Mucosa of stomach (tissue), 1 donor: ENCODE measurements at regions not wholly inside any gene's neighbourhood (a gene's known extent, or its start where the extent isn't known, plus 50 kb on each side); places are given as distances from the start of the nearest gene placed in this dataset.

ENCODE experiments used
- H3K27me3 ChIP-seq: one replicate; pipeline ENCODE4 v1.7.0; 2013; ENCODE audit warnings: mild to moderate bottlenecking, low read length; ENCODE audit not compliant: control insufficient read depth, insufficient read depth
- H3K36me3 ChIP-seq: one replicate; pipeline ENCODE4 v1.7.0; 2013; ENCODE audit warnings: low read length; ENCODE audit not compliant: control insufficient read depth, insufficient read depth
- H3K4me1 ChIP-seq: one replicate; pipeline ENCODE4 v1.7.0; 2013; ENCODE audit warnings: mild to moderate bottlenecking, low read length; ENCODE audit not compliant: control insufficient read depth, insufficient read depth
- H3K4me3 ChIP-seq: one replicate; pipeline ENCODE4 v1.7.0; 2013; ENCODE audit warnings: low read length
- H3K9ac ChIP-seq: one replicate; pipeline ENCODE4 v1.7.0; 2013; ENCODE audit warnings: mild to moderate bottlenecking, low read length, moderate library complexity
- H3K9me3 ChIP-seq: one replicate; pipeline ENCODE4 v1.7.0; 2013; ENCODE audit warnings: mild to moderate bottlenecking, low read length, moderate library complexity; ENCODE audit not compliant: control insufficient read depth
- donor health status: Pancreatic carcinoma.

DNA sequence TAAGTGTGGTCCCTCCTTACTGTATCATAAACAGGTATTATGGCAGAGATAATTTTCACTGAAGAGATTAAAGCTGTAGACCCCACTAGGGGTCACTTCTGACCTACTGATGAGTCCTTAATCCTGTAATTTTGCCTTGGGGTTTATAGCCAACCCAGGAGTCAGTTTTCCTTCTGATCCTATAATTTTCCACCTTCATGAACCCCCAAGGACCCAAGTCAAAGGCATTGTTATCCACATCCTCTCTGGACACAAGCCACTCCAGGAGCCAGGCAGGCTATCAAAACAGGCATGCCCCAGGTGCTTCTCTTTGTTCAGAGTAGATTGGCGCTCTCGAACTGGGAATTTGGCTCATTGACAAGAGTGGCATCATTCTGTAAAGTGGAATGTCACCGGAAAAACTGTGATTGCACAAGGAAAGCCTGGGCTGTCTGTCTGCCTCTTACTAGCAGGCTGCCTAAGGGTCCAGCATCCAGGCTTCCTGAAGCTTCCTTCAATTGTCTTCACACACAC, 1523.2 kb upstream of the FLRT2 start:
- H3K4me1 ChIP-seq = no peaks in the 10 kb centered on the region
- H3K9me3 ChIP-seq = no peaks in the 10 kb centered on the region
- H3K27me3 ChIP-seq = no peaks in the 10 kb centered on the region
- H3K9ac ChIP-seq = no peak overlapping the region
- H3K4me3 ChIP-seq = no peak overlapping the region
- H3K36me3 ChIP-seq = no peaks in the 10 kb centered on the region

DNA sequence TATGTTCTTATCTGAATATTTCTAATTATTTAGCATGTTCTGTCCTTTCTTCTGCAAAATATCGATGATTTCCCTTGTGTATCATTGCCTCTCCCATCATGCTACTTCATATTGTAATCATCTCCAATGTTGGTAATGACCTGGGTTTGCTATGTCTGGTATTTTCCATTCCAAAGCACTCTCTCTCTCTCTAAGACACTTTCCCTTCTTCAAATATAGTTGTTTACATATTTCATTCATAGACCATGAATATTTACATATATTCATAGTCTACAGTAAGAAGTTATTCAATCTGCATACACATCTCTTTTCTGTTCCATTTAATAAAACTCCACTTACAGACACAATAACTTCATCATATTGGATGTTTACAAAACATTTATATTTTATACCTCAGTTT, 1516.5 kb upstream of the FLRT2 start:
- Histone ChIP-seq H3K9ac (no peak overlapping the region), H3K9me3 (no peaks in the 10 kb centered on the region), H3K27me3 (no peaks in the 10 kb centered on the region), H3K4me1 (no peaks in the 10 kb centered on the region), H3K4me3 (no peak overlapping the region), H3K36me3 (no peaks in the 10 kb centered on the region)

DNA sequence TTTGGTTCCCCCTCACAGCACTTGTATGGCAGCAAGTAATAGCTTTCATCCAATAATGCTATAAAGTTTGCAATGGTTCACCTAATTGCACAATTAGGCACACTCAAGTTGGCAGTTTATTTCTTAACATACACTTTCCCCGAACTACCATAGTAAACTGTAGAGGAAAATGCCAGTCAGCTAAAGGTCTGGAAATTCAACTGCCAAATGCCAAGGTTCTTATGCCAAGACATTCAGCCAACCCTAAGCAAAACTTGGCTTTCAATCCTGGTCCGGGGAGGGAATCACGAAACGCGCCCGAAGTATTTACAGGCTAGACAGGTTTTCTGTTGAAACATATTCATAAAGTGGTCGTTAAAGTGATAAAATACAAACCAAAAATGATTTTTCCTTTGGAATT, 1512.4 kb upstream of the FLRT2 start:
- Histone ChIP-seq H3K36me3 (no peaks in the 10 kb centered on the region), H3K27me3 (no peaks in the 10 kb centered on the region), H3K4me3 (no peak overlapping the region), H3K9me3 (no peaks in the 10 kb centered on the region), H3K4me1 (no peaks in the 10 kb centered on the region), H3K9ac (no peak overlapping the region)

DNA sequence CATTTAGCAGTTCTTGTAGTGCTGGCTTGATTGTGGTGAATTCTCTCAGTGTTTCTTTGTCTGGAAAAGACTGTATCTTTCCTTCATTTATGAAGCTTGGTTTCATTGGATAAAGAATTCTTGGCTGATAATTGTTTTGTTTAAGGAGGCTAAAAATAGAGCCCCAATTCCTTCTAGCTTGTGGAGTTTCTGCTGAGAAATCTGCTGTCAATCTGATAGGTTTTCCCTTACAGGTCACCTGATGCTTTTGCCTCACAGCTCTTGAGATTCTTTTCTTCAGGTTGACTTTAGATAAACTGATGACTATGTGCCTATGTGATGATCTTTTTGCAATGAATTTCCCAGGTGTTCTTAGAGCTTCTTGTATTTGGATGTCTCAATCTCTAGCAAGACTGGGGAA, 1508.5 kb upstream of the FLRT2 start:
- Histone ChIP-seq H3K9ac (no peak overlapping the region), H3K4me3 (no peak overlapping the region), H3K36me3 (no peaks in the 10 kb centered on the region)

DNA sequence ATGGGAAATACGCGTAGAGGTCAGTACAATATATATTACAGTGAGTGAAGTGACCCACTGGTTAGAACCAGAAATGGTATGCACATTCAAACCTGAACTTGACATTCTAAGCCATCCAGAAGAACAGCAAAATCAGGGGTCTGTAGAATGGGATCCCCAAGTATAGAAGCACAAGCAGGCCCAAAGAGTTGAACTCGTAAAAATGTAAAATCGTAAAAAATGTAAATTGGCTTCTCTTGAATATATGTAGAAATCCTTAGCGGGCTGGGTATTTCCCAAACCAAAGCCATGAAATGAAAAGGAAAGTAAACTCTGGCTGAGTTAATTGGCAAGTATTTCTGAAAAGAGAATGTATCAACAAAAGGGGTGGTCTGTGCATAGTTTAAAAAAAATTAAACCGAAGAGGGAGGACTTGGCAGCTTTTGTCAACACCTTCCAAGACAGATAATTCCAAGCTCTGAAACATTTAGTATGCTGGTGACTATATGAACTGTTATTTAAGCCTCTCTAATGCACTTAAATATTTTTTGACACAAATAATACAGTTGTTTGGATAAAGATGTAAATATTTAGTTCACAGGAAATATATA, 1505.6 kb upstream of the FLRT2 start:
- Histone ChIP-seq H3K27me3 (no peaks in the 10 kb centered on the region), H3K9ac (no peak overlapping the region), H3K36me3 (no peaks in the 10 kb centered on the region), H3K4me3 (no peak overlapping the region), H3K9me3 (no peaks in the 10 kb centered on the region), H3K4me1 (no peaks in the 10 kb centered on the region)

More for the DNA sequence above, 1508.5 kb upstream of the FLRT2 start:
- Histone ChIP-seq H3K4me1 (no peaks in the 10 kb centered on the region), H3K9me3 (no peaks in the 10 kb centered on the region), H3K27me3 (no peaks in the 10 kb centered on the region)

DNA sequence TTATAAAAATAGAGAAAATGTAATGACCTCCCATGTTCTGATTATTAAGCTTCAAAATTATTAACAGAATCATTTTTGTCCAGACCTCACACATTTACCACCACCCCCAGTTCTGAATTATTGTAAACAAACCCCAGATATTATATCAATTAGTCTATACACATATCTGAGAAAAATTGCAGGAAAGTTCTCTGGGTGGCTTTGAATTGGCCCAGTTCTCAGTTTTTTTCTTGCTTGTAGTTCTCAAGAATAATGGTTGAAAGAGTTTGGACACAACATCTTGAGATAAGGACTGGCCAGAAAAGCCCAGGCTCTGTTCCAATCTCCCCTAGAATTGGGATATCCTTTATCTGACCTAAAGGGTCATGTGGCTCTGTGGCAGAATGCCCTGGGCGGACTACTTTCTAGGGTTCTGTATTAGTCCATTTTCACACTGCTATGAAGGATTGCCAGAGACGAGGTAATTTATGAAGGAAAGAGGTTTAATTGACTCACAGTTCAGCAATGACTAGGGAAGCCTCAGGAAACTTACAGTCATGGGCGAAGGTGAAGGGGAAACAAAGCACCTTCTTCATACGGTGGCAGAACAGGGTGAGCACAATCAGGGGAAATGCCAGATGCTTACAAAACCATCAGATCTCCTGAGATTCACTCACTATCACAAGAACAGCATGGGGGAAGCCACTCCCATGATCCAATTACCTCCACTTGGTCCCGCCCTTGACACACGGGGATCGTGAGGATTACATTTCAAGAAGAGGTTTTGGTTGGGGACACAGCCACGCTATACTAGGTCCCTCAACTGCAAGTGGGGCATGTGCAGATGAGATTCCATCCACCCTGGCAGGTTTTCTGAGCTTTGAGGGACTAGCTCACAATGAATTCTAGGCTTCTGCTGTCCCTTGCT, 1504.6 kb upstream of the FLRT2 start:
- Histone ChIP-seq H3K4me1 (no peaks in the 10 kb centered on the region), H3K9me3 (no peaks in the 10 kb centered on the region), H3K4me3 (no peak overlapping the region), H3K36me3 (no peaks in the 10 kb centered on the region), H3K9ac (no peak overlapping the region), H3K27me3 (no peaks in the 10 kb centered on the region)

DNA sequence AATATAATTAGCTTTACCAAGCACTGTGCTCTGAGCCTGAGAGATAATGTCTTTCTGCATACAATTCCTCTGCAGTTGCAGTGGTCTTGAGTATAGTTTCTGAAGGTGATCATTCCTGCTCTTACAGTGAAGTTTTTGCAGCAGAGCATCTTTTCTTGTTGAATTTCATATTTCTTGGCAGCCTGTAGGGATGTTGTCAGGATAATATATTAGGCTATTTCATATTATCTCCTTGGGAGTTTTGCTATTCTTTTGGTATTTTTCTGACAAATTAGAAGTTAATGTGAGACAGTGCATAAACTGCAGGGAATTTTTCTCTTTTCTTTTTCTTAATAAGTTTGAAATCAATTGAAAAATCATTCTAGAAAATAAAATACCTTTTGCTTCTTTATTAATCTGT, 1502.6 kb upstream of the FLRT2 start:
- Histone ChIP-seq H3K4me3 (no peak overlapping the region), H3K4me1 (no peaks in the 10 kb centered on the region), H3K36me3 (no peaks in the 10 kb centered on the region), H3K27me3 (no peaks in the 10 kb centered on the region), H3K9me3 (no peaks in the 10 kb centered on the region), H3K9ac (no peak overlapping the region)

DNA sequence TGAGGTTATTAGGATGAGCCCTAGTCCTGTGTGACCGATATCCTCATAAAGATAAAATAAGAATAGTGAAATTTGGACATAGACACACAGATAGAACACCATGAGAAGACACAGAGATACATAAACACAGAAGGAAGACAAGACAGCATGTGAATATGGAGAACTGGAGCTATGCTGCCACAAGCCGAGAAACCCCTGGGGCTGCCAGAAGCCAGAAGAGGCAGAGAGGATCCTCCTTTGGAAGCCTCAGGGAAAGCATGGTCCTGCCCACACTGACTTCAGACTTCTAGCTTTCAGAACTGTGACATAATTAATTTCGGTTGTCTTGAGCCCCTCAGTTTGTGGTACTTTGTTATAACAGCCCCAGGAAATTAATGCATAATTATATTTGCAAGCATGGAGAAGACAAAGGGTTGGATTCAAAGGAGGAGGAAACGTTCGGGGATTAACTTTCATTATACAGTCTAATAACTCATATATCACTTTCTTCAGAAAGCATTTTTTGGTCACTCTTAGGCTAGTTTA, 1501.8 kb upstream of the FLRT2 start:
- Histone ChIP-seq H3K9ac (no peak overlapping the region), H3K4me1 (no peaks in the 10 kb centered on the region), H3K27me3 (no peaks in the 10 kb centered on the region), H3K4me3 (no peak overlapping the region), H3K36me3 (no peaks in the 10 kb centered on the region), H3K9me3 (no peaks in the 10 kb centered on the region)

DNA sequence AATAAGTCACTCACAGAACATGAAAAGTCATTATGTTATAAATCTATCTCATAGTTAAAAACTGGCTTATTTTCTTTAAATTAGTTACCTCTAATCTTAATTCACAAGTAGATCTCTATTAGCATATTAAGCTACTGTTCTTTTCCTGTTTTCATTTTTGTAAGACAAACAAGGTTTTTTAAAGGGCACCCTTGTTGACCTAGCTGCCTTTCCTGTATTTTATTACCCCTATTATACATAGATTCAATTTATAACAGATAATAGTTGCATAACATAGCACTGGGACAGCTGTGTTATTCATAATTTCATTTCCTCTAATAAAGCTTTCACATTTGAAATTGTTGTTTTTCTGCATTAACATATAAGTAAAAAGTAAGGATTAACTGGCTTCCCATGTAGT, 1500.7 kb upstream of the FLRT2 start:
- no peaks in the 10 kb centered on the region for H3K27me3 ChIP-seq
- no peaks in the 10 kb centered on the region for H3K4me1 ChIP-seq
- H3K4me3 ChIP-seq = no peak overlapping the region
- H3K9me3 ChIP-seq = no peaks in the 10 kb centered on the region
- no peaks in the 10 kb centered on the region for H3K36me3 ChIP-seq
- H3K9ac ChIP-seq = no peak overlapping the region

DNA sequence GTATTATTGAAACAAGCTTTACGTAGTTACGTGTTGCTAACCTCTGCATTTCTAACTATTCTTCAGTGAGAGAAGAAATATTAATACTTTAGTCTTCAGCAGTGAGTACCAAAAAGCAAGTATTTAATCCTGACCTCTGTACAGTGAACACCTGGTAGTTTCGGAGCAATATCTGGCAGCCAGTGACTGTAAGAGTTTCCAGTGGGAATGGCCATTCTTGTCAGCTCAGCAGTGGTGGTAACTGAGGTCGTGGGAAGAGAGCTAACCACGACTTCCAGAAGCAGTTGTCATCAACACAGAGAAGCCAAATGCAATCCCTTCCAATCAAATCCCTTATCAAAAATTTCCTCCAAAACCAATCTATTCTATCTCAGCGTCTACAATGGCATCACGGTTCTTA, 1500.2 kb upstream of the FLRT2 start:
- no peaks in the 10 kb centered on the region for H3K4me1 ChIP-seq
- no peaks in the 10 kb centered on the region for H3K9me3 ChIP-seq
- H3K36me3 ChIP-seq = no peaks in the 10 kb centered on the region
- H3K4me3 ChIP-seq = no peak overlapping the region
- H3K9ac ChIP-seq = no peak overlapping the region
- H3K27me3 ChIP-seq = no peaks in the 10 kb centered on the region

DNA sequence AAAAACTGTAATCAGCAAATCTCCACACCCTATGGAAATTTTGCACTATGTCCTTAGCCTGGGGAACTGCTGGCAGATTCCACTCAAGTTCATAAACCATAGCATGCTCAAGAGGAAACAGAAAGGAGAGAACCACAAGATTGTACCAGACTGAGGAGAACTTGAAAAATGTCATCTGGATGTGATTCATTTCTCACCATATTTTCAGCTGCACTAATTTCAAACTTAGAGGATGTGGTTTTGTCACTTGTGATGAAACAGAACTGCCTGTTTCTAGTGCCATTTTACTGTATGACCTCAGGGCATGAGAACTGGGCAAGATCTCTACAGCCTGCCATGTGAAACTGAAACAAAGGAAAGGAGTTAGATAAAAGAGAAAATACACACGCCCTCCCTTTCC, 1493.1 kb upstream of the FLRT2 start:
- H3K36me3 ChIP-seq = no peaks in the 10 kb centered on the region
- H3K9me3 ChIP-seq = no peaks in the 10 kb centered on the region
- H3K27me3 ChIP-seq = no peaks in the 10 kb centered on the region
- no peak overlapping the region for H3K4me3 ChIP-seq
- no peak overlapping the region for H3K9ac ChIP-seq
- no peaks in the 10 kb centered on the region for H3K4me1 ChIP-seq

DNA sequence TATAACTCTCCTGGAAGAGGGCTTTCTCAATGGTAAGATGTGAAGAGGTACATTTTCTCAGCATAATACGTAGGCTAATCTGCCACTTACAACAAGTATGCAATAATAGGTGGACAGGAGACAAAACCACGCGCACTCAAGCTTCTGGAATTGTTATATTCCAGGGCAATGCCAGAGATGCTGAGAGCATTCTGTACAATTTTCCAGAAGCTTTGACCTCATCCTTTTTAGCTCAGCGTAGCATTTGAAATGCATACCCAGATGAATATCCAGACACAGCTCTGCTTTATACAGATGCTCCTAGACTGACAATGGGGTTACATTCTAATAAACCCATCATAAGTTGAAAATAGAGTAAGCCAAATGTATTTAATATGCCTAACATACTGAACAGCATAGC, 1492.4 kb upstream of the FLRT2 start:
- H3K36me3 ChIP-seq = no peaks in the 10 kb centered on the region
- H3K9me3 ChIP-seq = no peaks in the 10 kb centered on the region
- peaks cover under 1% of the 10 kb centered on the region for H3K4me1 ChIP-seq

More for the DNA sequence above, 1492.4 kb upstream of the FLRT2 start:
- H3K27me3 ChIP-seq = no peaks in the 10 kb centered on the region
- no peak overlapping the region for H3K9ac ChIP-seq
- no peak overlapping the region for H3K4me3 ChIP-seq
